ENCODE measurements at regions not wholly inside any gene's neighbourhood (a gene's known extent, or its start where the extent isn't known, plus 50 kb on each side); places are given as distances from the start of the nearest gene placed in this dataset.

DNA sequence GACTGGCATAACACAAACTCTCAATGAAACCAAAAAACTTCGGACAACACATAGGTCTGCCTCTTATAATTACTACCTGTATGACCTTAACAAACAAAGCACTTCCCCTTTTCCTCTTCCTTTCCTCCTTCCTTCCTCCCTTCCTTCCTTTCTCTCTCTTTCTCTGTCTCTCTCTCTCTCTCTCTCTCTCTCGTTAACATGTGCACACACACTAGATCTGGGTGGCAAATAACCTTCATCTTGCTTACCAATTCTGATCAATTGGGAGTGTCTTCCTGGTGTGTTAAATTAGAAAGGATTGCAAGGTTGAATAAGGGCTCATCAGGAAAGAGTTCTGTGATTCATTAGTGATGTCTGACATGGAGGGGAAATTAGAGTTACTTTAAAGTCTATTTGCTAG is 307.8 kb upstream of the PRKD1 start:
- Histone ChIP-seq H2AFZ (ENCODE audit: low read depth) (no peak overlapping the region), H3K79me2 (ENCODE audit: insufficient read depth) (no peaks in the 10 kb centered on the region), H3K9me3 (no peaks in the 10 kb centered on the region), H3K9ac (no peak overlapping the region), H3K4me1 (ENCODE audit: control insufficient read depth in 1 of 2, insufficient read depth in 2 of 2, low read depth in 1 of 2, low read length in 1 of 2) (no peaks in the 10 kb centered on the region), H3K4me2 (no peak overlapping the region), H3K9me2 (no peaks in the 10 kb centered on the region), H3K36me3 (replicated peaks in 1 of 2; ENCODE audit: control insufficient read depth in 1 of 2, insufficient read depth in 2 of 2, low read length in 1 of 2) (no peaks in the 10 kb centered on the region), H3K27ac (ENCODE audit: low read depth in 2 of 2, low read length in 1 of 2) (no peak overlapping the region), H3K4me3 (ENCODE audit: low read depth in 2 of 2, low read length in 1 of 2) (no peak overlapping the region), H3K27me3 (ENCODE audit: insufficient read depth) (no peaks in the 10 kb centered on the region; the same call in 1 of the 2 replicates), H4K20me1 (ENCODE audit: insufficient read depth) (no peaks in the 10 kb centered on the region), H3F3A (replicated peaks; ENCODE audit: insufficient read depth) (no peaks in the 10 kb centered on the region)
- ChIA-PET POLR2A (no interaction called here), CTCF (interaction anchor here (0.6 to 1.1 kb wide), 3 partner anchors 21 to 430 kb away, joined by 3 to 4 read pairs (median 3); no protein-coding TSS in a partner anchor)
- 4% methylated on average over 2 of the region's 2 CpGs for WGBS (ENCODE audit: low lambda C conversion rate)
- TF ChIP-seq MEF2A (IDR thresholded peaks at IDR 0.05; ENCODE audit: borderline replicate concordance, low read depth), result no peak
- TF ChIP-seq RFX5 (IDR thresholded peaks at IDR 0.05; ENCODE audit: low read length), result no peak
- no peak for TF ChIP-seq REST (IDR thresholded peaks at IDR 0.05; ENCODE audit: low read depth, low read length)
- TF ChIP-seq EP300 (IDR thresholded peaks at IDR 0.05; ENCODE audit: borderline replicate concordance in 1 of 2, low read depth in 1 of 2, low read length in 1 of 2), result no peak
- no peak for TF ChIP-seq TCF12 (IDR thresholded peaks at IDR 0.05)
- no peak for TF ChIP-seq NFIC (IDR thresholded peaks at IDR 0.05; ENCODE audit: borderline replicate concordance)
- TF ChIP-seq, protein P1, sequence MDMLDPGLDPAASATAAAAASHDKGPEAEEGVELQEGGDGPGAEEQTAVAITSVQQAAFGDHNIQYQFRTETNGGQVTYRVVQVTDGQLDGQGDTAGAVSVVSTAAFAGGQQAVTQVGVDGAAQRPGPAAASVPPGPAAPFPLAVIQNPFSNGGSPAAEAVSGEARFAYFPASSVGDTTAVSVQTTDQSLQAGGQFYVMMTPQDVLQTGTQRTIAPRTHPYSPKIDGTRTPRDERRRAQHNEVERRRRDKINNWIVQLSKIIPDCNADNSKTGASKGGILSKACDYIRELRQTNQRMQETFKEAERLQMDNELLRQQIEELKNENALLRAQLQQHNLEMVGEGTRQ (IDR thresholded peaks at IDR 0.05; ENCODE audit: borderline replicate concordance, low read depth, low read length), result no peak
- no peak for TF ChIP-seq YY1 (IDR thresholded peaks at IDR 0.05; ENCODE audit: low read depth)
- TF ChIP-seq, protein P2, sequence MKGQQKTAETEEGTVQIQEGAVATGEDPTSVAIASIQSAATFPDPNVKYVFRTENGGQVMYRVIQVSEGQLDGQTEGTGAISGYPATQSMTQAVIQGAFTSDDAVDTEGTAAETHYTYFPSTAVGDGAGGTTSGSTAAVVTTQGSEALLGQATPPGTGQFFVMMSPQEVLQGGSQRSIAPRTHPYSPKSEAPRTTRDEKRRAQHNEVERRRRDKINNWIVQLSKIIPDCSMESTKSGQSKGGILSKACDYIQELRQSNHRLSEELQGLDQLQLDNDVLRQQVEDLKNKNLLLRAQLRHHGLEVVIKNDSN (IDR thresholded peaks at IDR 0.05; ENCODE audit: borderline replicate concordance, low read depth), result no peak
- TF ChIP-seq RAD21 (IDR thresholded peaks at IDR 0.05; ENCODE audit: low read length), result no peak
- TF ChIP-seq ZBTB33 (IDR thresholded peaks at IDR 0.05; ENCODE audit: borderline replicate concordance, low read depth), result no peak
- TF ChIP-seq FOSL2 (IDR thresholded peaks at IDR 0.05; ENCODE audit: borderline replicate concordance, low read depth), result no peak
- TF ChIP-seq GABPA (IDR thresholded peaks at IDR 0.05; ENCODE audit: low read depth), result no peak
- TF ChIP-seq PBX3 (IDR thresholded peaks at IDR 0.05), result no peak
- TF ChIP-seq RCOR1 (IDR thresholded peaks at IDR 0.05; ENCODE audit: low read length), result no peak
- TF ChIP-seq NRF1 (IDR thresholded peaks at IDR 0.05; ENCODE audit: low read depth, low read length), result no peak
- no peak for TF ChIP-seq RXRA (IDR thresholded peaks at IDR 0.05; ENCODE audit: borderline replicate concordance, low read depth)
- no peak for TF ChIP-seq FOXJ3 (CRISPR knock-in tag; IDR thresholded peaks at IDR 0.05)
- TF ChIP-seq FOXM1 (IDR thresholded peaks at IDR 0.05; ENCODE audit: low read depth), result no peak
- DNase-seq, result no peak

Measured in SK-N-SH (cell line).